ENCODE measurements at regions not wholly inside any gene's neighbourhood (a gene's known extent, or its start where the extent isn't known, plus 50 kb on each side); places are given as distances from the start of the nearest gene placed in this dataset.

GRCh38 chr22:34526681-34527080 lies 539.3 kb upstream of the ISX start:
- TF ChIP-seq CTCF (optimal IDR thresholded peaks at IDR 0.05 in 1 of 3, IDR thresholded peaks at IDR 0.05 in 1 of 3, conservative IDR thresholded peaks at IDR 0.05 in 1 of 3; ENCODE audit: extremely low read depth in 1 of 3, insufficient read depth in 2 of 3, low read length in 3 of 3) (no peak), EZH2 (IDR thresholded peaks at IDR 0.05; ENCODE audit: low read length) (no peak)

Measured in keratinocyte (primary cell).